ENCODE measurements at regions not wholly inside any gene's neighbourhood (a gene's known extent, or its start where the extent isn't known, plus 50 kb on each side); places are given as distances from the start of the nearest gene placed in this dataset.

DNA sequence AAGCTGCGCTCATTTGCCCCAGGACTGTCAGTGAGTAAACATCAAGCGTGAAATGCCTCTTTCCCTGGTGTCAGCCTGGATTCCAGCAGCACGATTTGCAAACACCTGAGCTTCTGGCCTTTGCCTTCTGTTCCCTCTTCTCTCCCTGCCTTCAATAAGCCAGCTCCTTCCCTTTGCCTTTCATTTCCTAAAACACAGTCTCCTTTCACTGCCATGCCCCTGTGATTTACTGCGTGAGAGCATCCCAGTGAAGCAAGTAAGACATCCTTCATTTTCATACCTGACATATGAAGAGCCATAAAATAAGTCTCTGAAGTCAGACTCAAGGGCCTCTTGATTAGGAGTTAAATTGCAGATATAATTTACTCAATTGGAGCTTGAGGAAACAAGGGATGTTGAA lies 681.8 kb downstream of the TYW1 start (continued):
- no peak for TF ChIP-seq EP300 (IDR thresholded peaks at IDR 0.05; ENCODE audit: borderline replicate concordance in 1 of 2, low read depth in 2 of 2, low read length in 2 of 2)
- TF ChIP-seq CBX5 (IDR thresholded peaks at IDR 0.05; ENCODE audit: low read depth, low read length), result no peak
- no peak for TF ChIP-seq BRCA1 (IDR thresholded peaks at IDR 0.05; ENCODE audit: low read depth, low read length)
- TF ChIP-seq BACH1 (IDR thresholded peaks at IDR 0.05; ENCODE audit: low read length), result no peak
- TF ChIP-seq GABPA (IDR thresholded peaks at IDR 0.05; ENCODE audit: borderline replicate concordance, insufficient read depth, low read length), result no peak
- TF ChIP-seq RAD21 (IDR thresholded peaks at IDR 0.05 in 1 of 2, conservative IDR thresholded peaks at IDR 0.05 in 1 of 2; ENCODE audit: low read depth in 2 of 2, low read length in 2 of 2), result no peak
- TF ChIP-seq, protein P1, sequence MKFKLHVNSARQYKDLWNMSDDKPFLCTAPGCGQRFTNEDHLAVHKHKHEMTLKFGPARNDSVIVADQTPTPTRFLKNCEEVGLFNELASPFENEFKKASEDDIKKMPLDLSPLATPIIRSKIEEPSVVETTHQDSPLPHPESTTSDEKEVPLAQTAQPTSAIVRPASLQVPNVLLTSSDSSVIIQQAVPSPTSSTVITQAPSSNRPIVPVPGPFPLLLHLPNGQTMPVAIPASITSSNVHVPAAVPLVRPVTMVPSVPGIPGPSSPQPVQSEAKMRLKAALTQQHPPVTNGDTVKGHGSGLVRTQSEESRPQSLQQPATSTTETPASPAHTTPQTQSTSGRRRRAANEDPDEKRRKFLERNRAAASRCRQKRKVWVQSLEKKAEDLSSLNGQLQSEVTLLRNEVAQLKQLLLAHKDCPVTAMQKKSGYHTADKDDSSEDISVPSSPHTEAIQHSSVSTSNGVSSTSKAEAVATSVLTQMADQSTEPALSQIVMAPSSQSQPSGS (IDR thresholded peaks at IDR 0.05; ENCODE audit: low read length), result no peak
- no peak for TF ChIP-seq HDAC2 (IDR thresholded peaks at IDR 0.05; ENCODE audit: borderline replicate concordance in 1 of 2, low read depth in 2 of 2, low read length in 2 of 2)

Data from H1 (cell line).